ENCODE measurements at regions not wholly inside any gene's neighbourhood (a gene's known extent, or its start where the extent isn't known, plus 50 kb on each side); places are given as distances from the start of the nearest gene placed in this dataset.
"Not testable (repeated sequence)": the region's sequence is repeated elsewhere in the genome, so short reads cannot be mapped to it uniquely, and the experiment has no call there.

DNA sequence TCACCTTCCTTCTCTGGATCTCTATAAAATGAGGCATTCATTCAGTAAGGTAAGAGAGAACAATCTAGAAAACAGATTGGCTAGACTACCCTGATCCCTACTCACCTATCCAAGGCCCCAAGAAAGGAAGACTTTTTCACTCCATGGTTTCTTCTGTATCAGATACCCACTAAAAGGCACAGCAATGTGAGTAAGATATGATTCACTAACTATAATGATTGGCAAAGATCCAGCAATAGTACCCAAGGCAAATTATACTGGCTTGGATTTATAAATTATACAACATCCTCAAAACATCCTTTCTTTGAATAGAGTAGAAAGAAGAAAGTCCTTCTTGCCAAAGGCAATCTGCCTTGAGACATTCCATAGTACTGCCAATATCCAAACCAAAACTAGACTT is 1432.0 kb upstream of the GOT2 start:
- CTCF ChIA-PET: no interaction called here
- Mint-ChIP-seq H3K4me3 (no peak overlapping the region), H3K27ac (no peak overlapping the region)

GRCh38 chr16:60151987-60152386 is 1417.9 kb upstream of the GOT2 start:
- CTCF ChIA-PET: no interaction called here
- H3K4me1 Mint-ChIP-seq: no peaks in the 10 kb centered on the region
- no peak for ATAC-seq
- no peak for DNase-seq
- peaks cover 11% of the 10 kb centered on the region for H3K9me3 Mint-ChIP-seq (ENCODE audit: low read depth)
- no peak overlapping the region for H3K4me3 Mint-ChIP-seq
- H3K27ac Mint-ChIP-seq: no peak overlapping the region
- H3K27me3 Mint-ChIP-seq: no peaks in the 10 kb centered on the region
- no peaks in the 10 kb centered on the region for H3K36me3 Mint-ChIP-seq

More for the DNA sequence above, 1432.0 kb upstream of the GOT2 start:
- no peak for ATAC-seq
- Mint-ChIP-seq H3K27me3 (no peaks in the 10 kb centered on the region), H3K36me3 (peaks cover 1% of the 10 kb centered on the region), H3K9me3 (ENCODE audit: low read depth) (peaks cover 11% of the 10 kb centered on the region), H3K4me1 (no peaks in the 10 kb centered on the region)
- DNase-seq: no peak

DNA sequence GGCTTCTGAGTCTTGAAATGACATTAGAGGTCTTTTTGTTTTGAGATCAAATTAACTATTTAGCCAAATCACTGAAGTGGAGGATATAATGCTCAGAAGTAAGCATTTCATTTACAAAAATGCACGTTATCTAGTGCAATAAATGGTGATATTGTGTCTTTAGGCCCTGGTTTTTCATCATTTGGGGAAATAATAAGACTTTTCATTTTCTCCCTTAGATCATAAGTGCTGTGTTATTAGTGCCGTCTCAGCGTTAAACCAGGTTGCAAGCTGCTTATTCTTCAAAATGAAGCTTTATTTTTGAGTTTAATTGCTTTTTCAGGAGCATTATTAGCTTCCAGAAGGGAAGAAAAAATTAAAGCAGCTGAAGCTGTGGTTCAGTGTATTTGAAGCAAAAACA is 1416.8 kb upstream of the GOT2 start:
- Mint-ChIP-seq H3K27ac (no peak overlapping the region), H3K27me3 (no peaks in the 10 kb centered on the region), H3K36me3 (no peaks in the 10 kb centered on the region), H3K9me3 (ENCODE audit: low read depth) (peaks cover 9% of the 10 kb centered on the region), H3K4me3 (no peak overlapping the region), H3K4me1 (no peaks in the 10 kb centered on the region)
- no peak for ATAC-seq
- CTCF ChIA-PET: no interaction called here
- DNase-seq: no peak

GRCh38 chr16:60143348-60143705 is 1409.2 kb upstream of the GOT2 start:
- no peaks in the 10 kb centered on the region for H3K27me3 Mint-ChIP-seq
- CTCF ChIA-PET: no interaction called here
- H3K36me3 Mint-ChIP-seq: no peaks in the 10 kb centered on the region
- H3K27ac Mint-ChIP-seq: no peak overlapping the region
- H3K9me3 Mint-ChIP-seq (ENCODE audit: low read depth): peaks cover 13% of the 10 kb centered on the region
- no peak overlapping the region for H3K4me3 Mint-ChIP-seq
- DNase-seq (no peak), ATAC-seq (no peak)
- no peaks in the 10 kb centered on the region for H3K4me1 Mint-ChIP-seq

- H3K9me3 Mint-ChIP-seq (ENCODE audit: low read depth): peaks cover 14% of the 10 kb centered on the region
- no peak overlapping the region for H3K4me3 Mint-ChIP-seq
- DNase-seq (no peak), ATAC-seq (no peak)
- H3K36me3 Mint-ChIP-seq: no peaks in the 10 kb centered on the region
- H3K4me1 Mint-ChIP-seq: no peaks in the 10 kb centered on the region
- CTCF ChIA-PET: no interaction called here
- no peaks in the 10 kb centered on the region for H3K27me3 Mint-ChIP-seq
- H3K27ac Mint-ChIP-seq: no peak overlapping the region
These were observed 1408.7 kb upstream of the GOT2 start for GRCh38 chr16:60142619-60143347.

- H3K27ac Mint-ChIP-seq: no peak overlapping the region
- H3K9me3 Mint-ChIP-seq (ENCODE audit: low read depth): peaks cover 25% of the 10 kb centered on the region
- H3K4me1 Mint-ChIP-seq: no peaks in the 10 kb centered on the region
- no peaks in the 10 kb centered on the region for H3K36me3 Mint-ChIP-seq
- ATAC-seq: no peak
- no peak overlapping the region for H3K4me3 Mint-ChIP-seq
- DNase-seq: no peak
- no peaks in the 10 kb centered on the region for H3K27me3 Mint-ChIP-seq
- CTCF ChIA-PET: no interaction called here
These were observed 1403.8 kb upstream of the GOT2 start for GRCh38 chr16:60137891-60138290.

DNA sequence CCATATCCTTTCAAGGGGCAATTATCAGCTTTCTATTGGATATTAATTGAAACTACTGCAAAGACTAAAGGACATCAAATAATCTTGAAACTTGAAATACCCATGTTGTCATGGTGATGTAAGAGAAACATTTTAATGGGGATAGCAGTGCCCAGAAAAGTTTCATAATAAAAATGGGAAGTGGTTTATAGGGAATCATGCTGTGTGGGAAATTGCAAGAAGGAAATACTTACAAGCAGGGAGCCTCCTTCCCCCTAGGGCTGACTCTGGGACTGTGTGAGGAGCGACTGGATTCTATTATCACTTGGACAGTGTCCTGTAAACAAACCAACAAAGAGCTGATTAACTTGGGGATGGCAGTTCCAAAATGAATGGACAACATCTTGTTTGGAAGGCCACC is 1393.1 kb upstream of the GOT2 start:
- Mint-ChIP-seq H3K4me1 (no peaks in the 10 kb centered on the region), H3K9me3 (ENCODE audit: low read depth) (peaks cover 9% of the 10 kb centered on the region), H3K4me3 (no peak overlapping the region), H3K27me3 (no peaks in the 10 kb centered on the region), H3K36me3 (peaks cover 1% of the 10 kb centered on the region), H3K27ac (no peak overlapping the region)
- CTCF ChIA-PET: no interaction called here
- ATAC-seq (no peak), DNase-seq (no peak)

DNA sequence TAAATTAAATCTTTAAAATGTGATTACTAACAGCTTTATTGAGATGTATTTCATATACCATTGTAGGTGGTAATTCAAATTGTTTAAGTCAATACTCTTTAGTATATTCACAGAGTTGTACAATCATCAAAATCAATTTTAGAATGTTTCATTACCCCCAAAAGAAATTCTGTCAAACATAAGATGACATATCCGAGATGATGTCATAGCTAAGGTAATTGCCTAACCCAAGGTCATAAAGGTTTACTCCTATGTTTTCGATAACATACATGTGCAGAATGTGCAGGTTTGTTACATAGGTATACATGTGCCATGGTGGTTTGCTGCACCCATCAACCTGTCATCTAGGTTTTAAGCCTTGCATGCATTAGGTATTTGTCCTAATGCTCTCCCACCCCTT is 1392.0 kb upstream of the GOT2 start:
- CTCF ChIA-PET, H3K27ac Mint-ChIP-seq, H3K27me3 Mint-ChIP-seq, H3K4me1 Mint-ChIP-seq, H3K4me3 Mint-ChIP-seq, H3K36me3 Mint-ChIP-seq, DNase-seq, ATAC-seq: not testable (repeated sequence)
- peaks cover 11% of the 10 kb centered on the region for H3K9me3 Mint-ChIP-seq (ENCODE audit: low read depth)

GRCh38 chr16:60123392-60124023 is 1389.4 kb upstream of the GOT2 start:
- Mint-ChIP-seq H3K36me3 (peaks cover 1% of the 10 kb centered on the region), H3K4me1 (no peaks in the 10 kb centered on the region), H3K27me3 (no peaks in the 10 kb centered on the region), H3K4me3 (no peak overlapping the region), H3K27ac (no peak overlapping the region), H3K9me3 (ENCODE audit: low read depth) (peaks cover 20% of the 10 kb centered on the region)
- ATAC-seq (no peak), DNase-seq (no peak)
- CTCF ChIA-PET: no interaction called here

DNA sequence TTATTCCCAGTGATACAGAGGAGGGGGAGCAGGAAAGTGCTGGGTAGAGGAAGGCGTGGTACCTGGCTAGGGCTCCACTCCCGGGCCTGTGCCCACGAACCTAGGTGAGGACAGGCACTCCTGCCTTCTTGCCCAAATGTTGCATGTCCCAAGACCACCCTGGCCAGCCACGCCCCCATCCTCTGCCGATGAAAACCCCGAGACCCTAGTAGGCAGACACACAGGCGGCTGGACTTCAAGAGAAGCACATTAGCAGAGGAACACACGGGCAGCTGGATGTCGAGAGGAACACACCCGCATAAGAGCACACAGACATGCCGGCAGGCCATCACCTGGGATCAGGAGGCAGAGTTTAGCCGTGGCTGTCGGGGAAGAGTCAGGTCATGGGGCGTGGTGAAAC is 1386.5 kb upstream of the GOT2 start:
- Mint-ChIP-seq H3K4me1 (no peaks in the 10 kb centered on the region), H3K4me3 (no peak overlapping the region), H3K9me3 (ENCODE audit: low read depth) (peaks cover 20% of the 10 kb centered on the region), H3K36me3 (peaks cover 1% of the 10 kb centered on the region), H3K27ac (no peak overlapping the region), H3K27me3 (no peaks in the 10 kb centered on the region)
- CTCF ChIA-PET: no interaction called here
- no peak for DNase-seq
- no peak for ATAC-seq

DNA sequence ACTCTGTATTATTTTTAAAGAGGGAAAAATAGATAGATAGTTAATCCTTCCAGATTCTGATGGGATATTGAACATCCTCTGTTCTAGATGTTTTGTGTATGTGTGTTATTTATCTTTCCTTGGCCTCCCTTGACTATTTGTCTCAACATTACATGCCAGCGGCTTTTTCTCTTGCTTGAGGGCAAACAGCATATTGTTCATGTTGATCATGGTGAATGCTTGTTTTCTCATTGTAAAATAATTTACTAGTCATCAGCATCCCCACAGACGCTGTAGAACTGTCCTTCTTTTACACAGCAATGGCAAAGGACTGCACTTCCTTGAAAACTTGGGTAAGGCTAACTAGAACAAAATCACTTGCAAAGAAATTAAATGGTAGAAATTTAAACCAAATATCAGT is 1376.4 kb upstream of the GOT2 start:
- DNase-seq: no peak
- Mint-ChIP-seq H3K36me3 (no peaks in the 10 kb centered on the region), H3K27me3 (no peaks in the 10 kb centered on the region), H3K4me3 (no peak overlapping the region), H3K4me1 (no peaks in the 10 kb centered on the region), H3K27ac (no peak overlapping the region), H3K9me3 (ENCODE audit: low read depth) (peaks cover 21% of the 10 kb centered on the region)
- CTCF ChIA-PET: no interaction called here
- no peak for ATAC-seq

GRCh38 chr16:60107871-60108270 is 1373.8 kb upstream of the GOT2 start:
- ATAC-seq: no peak
- Mint-ChIP-seq H3K9me3 (ENCODE audit: low read depth) (peaks cover 21% of the 10 kb centered on the region), H3K36me3 (no peaks in the 10 kb centered on the region), H3K27me3 (no peaks in the 10 kb centered on the region), H3K4me1 (no peaks in the 10 kb centered on the region), H3K27ac (no peak overlapping the region), H3K4me3 (no peak overlapping the region)
- CTCF ChIA-PET: no interaction called here
- no peak for DNase-seq

DNA sequence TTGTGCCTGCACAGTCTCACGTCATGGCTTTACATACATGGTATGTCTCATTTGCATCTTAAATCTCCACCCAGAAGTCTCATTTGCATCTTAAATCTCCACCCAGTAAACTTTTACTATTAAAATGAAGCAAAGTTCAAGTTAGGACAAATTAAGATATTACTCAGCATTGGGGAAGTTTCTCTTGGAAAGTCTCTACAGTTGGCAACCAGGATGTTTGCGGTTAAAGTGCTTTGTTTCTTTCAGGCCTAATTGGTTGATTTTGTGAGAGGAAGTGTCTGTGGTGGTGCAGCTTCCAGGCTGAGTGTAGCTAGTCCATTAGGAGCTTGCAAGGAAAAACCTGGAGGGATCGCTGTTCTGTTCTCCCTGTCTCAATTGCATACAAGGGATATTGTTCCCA is 1373.3 kb upstream of the GOT2 start:
- no peak for ATAC-seq
- Mint-ChIP-seq H3K4me3 (no peak overlapping the region), H3K9me3 (ENCODE audit: low read depth) (peaks cover 20% of the 10 kb centered on the region), H3K4me1 (no peaks in the 10 kb centered on the region), H3K27ac (no peak overlapping the region), H3K36me3 (no peaks in the 10 kb centered on the region), H3K27me3 (no peaks in the 10 kb centered on the region)
- DNase-seq: no peak
- CTCF ChIA-PET: no interaction called here

- H3K27me3 Mint-ChIP-seq: no peaks in the 10 kb centered on the region
- peaks cover 17% of the 10 kb centered on the region for H3K9me3 Mint-ChIP-seq (ENCODE audit: low read depth)
- DNase-seq: no peak
- no peak overlapping the region for H3K4me3 Mint-ChIP-seq
- no peaks in the 10 kb centered on the region for H3K36me3 Mint-ChIP-seq
- no peak for ATAC-seq
- H3K27ac Mint-ChIP-seq: no peak overlapping the region
- H3K4me1 Mint-ChIP-seq: no peaks in the 10 kb centered on the region
- CTCF ChIA-PET: no interaction called here
These were observed 1366.3 kb upstream of the GOT2 start for GRCh38 chr16:60100371-60100770.

DNA sequence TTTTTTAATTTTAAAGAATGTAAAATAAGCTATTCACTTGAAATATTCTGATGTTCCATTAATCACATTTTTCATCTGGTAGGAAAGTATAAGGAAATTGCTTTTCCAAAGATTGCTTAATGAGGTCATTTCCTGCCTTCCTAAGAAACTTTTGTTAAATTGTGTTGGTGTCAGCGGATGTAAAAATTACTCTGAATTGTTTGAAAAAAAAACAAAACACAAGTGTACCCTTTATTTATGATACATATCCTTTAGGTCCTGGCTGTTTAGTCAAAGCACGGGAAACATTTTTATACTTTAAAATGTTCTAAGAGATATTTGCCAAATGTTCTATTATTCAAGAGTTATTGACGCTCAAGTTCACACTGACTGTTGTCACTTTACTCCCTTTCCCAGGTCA is 1357.4 kb upstream of the GOT2 start:
- Mint-ChIP-seq H3K9me3 (ENCODE audit: low read depth) (peaks cover 13% of the 10 kb centered on the region), H3K4me1 (no peaks in the 10 kb centered on the region), H3K27me3 (no peaks in the 10 kb centered on the region), H3K4me3 (no peak overlapping the region), H3K36me3 (no peaks in the 10 kb centered on the region), H3K27ac (no peak overlapping the region)
- DNase-seq (no peak), ATAC-seq (no peak)
- CTCF ChIA-PET: no interaction called here

All from activated CD8-positive, alpha-beta memory T cell treated with anti-CD3 and anti-CD28 coated beads, Interleukin-2, amount 10 ng/mL, durations not matched to agents 7 days and 5 days (primary cell).